ENCODE measurements at regions not wholly inside any gene's neighbourhood (a gene's known extent, or its start where the extent isn't known, plus 50 kb on each side); places are given as distances from the start of the nearest gene placed in this dataset.
A peak's percentile ranks its signal among the peaks of the same experiment; 100 is the strongest.

DNA sequence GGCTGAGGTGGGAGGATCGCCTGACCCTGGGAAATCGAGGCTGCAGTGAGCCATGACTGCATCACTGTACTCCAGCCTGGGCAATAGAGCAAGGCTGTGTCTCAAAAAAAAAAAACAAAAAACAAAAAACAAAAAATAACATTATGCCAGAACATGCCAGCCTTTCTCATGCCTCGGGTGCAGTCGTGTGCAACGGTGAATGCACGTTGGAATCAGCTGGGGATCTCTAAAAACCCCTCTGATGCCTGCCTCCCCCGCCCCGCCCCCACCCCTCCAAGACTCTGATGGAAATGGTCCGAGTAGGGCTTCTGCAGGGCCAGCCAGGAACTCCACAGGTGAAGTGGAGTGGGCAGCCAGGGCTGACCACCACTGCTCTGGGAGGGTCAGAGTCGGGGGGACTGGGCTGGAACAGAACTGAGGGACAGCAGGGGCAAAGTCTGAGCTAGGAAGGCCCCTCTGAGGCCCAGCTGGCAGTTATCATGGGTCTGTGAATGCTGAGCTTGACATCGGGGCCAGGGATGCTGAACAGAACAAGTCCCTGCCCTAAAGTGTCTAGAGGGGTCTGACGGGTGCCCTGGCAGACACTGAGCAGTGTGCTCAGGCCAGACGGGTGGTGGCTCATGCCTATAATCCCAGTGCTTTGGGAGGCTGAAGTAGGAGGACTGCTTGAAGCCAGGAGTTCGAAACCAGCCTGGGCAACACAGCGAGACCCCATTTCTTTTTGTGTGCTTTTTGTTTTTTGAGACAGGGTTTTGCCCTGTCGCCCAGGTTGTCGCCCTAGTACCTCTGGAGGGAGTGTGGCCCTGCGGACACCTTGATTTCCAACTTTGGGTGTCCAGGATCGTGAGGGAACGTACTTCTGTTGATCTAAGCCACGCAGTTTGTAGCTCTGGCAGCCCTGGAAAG lies 193.4 kb upstream of the GSE1 start:
- TF ChIP-seq, protein P1, sequence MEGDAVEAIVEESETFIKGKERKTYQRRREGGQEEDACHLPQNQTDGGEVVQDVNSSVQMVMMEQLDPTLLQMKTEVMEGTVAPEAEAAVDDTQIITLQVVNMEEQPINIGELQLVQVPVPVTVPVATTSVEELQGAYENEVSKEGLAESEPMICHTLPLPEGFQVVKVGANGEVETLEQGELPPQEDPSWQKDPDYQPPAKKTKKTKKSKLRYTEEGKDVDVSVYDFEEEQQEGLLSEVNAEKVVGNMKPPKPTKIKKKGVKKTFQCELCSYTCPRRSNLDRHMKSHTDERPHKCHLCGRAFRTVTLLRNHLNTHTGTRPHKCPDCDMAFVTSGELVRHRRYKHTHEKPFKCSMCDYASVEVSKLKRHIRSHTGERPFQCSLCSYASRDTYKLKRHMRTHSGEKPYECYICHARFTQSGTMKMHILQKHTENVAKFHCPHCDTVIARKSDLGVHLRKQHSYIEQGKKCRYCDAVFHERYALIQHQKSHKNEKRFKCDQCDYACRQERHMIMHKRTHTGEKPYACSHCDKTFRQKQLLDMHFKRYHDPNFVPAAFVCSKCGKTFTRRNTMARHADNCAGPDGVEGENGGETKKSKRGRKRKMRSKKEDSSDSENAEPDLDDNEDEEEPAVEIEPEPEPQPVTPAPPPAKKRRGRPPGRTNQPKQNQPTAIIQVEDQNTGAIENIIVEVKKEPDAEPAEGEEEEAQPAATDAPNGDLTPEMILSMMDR (conservative IDR thresholded peaks at IDR 0.05; ENCODE audit: low read depth, low read length): no peak
- no peak overlapping the region for H3K4me3 ChIP-seq (ENCODE audit: low read length)
- DNase-seq (ENCODE audit: low read depth): no peak

DNA sequence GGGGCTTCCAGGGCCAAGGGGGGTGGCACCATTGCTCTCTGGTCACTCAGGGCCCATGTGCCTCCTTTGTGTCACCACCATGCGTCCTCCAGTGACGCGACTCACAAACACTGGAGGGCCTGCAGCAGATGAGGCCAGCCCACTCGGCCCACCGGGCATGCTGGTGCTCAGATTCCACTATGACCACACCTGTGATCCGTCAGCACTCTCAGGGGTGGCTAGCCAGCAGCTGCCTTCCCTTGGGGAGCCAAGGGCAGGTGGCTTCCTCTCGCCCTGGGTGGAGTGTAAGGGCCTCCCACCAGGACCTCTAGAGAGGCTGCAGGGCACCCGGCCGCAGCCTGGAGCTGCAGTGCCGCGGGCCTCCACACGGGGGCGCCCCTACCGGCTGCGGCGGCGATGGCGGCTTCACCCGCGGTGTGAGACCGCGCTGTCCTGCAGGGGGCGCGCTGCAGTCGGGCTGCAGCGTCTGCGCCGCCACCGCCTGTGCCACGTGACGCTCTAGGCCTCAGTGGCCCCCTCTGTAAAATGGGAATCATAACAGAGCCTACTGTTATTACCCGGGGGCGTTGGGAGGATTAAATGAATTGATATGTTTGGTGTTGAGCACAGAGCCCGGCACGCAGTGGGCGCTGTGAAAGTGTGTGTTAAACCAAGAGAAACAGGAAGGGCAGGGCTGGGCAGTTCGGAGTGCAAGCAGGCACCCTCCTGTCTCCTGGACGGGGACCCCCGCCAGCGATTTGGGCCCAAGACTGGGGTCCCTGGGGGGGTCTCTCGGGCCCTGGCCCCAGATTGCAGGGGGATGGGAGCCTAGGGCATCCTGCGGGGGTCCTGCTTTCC lies 192.4 kb upstream of the GSE1 start:
- no peak overlapping the region for H3K4me3 ChIP-seq (ENCODE audit: low read length)
- TF ChIP-seq, protein P1 (conservative IDR thresholded peaks at IDR 0.05; ENCODE audit: low read depth, low read length): peak; percentile 85
- DNase-seq (ENCODE audit: low read depth): no peak

DNA sequence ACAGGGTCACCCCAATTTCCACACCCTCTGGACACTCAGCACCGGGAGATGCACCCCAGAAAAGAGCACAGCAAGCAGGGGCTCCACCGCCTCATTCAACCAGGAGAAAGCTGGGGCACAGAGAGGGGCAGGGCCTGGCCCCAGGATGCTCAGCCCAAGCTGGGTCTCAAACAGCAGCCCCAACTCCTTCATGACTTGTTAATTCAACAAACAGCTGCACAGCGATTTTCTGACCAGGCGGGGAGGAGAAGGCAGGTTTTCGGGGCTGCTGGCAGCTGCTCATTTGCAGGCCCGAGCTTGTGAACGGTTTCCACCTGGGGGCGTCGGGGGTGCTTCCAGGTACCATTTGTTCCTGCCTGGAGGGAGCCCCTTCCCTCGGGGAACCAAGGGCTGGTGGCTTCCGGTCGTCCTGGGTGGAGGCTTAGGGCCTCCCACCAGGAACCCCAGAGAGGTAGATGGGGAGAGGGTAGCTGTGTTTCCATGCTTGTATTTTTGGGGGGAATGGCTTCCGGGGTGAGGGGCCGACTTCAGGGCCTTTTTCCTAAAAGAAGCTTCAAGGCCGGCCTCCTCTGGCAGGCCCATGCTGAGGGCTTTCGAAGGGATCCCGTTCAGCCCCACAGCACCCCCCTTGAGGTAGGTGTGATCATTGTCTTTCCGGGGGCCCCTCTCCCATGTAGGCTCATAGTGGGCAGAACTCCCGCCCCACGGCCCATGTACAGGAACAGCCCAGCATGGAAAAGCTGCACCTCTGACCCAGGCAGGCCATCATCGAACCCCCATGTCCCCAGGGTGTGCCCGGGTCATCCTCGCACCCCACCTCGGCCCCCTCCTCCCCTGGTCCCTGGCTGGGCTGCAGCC lies 191.6 kb upstream of the GSE1 start:
- no peak for DNase-seq (ENCODE audit: low read depth)
- TF ChIP-seq, protein P1 (conservative IDR thresholded peaks at IDR 0.05; ENCODE audit: low read depth, low read length): no peak
- no peak overlapping the region for H3K4me3 ChIP-seq (ENCODE audit: low read length)

DNA sequence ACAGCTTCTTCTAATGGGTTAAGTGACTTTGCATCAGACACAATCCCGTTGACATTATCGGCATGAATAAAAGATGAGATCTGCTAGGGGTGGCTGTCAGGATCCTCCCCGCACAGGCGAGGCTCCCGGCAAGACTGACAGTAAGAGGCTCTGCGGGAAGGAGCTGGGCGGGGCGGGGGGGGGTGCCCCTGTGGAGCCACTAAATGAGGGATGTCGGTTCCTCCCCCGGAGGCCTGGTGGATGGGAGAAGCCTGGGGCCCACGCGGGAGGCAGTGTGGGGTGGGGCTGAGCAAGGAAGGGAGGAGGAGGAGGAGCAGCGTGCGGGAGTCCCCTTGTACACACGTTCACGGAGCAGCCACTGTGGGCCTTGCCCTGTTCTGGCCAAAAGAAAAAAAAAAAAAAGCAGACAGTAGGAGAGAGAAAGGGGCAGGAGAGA lies 190.9 kb upstream of the GSE1 start:
- DNase-seq (ENCODE audit: low read depth): no peak
- TF ChIP-seq, protein P1 (conservative IDR thresholded peaks at IDR 0.05; ENCODE audit: low read depth, low read length): no peak
- no peak overlapping the region for H3K4me3 ChIP-seq (ENCODE audit: low read length)

DNA sequence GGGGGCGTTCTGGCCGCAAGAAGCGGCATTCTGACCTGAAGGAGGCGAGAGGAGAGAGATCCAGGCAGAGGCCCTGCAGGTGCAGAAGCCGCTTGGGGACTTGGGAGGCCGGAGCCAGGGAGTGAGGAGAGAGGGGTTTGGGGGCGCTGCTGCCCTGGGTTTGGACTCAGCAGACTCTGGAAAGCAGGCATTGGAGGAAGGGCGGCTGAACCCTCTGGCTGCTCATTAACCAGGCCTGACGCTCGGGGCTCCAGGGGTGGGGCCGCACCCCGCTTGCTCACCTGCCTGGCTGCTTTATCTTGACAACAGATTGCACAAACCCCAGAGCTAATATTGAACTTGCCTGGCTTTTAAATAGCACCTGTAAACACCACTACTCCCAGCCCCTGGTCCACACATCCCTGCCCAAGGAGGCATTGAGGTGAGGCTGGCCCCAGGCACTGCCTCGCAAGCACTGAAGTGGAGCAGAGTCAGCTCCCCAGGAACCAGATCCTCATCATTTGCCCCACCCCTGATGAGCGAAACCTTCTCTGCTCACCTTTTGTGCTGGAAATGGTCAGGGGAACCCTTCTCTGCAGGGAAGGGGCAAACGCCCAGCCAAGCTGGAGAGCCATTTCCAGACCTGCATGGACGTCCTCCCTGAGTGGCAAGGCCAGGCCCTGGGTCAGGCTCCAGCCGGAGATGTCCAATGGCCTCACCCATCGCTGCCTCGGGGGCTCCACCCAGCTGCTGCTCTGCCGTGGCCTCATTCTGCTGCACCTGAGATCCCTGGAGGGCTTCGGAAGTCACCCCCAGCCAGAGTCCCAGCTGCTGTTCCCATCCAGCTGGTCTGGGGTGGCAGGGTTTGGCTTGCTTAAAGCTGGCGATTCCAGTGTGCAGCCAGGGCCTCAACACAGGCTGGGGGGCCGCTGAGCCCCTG lies 190.2 kb upstream of the GSE1 start:
- TF ChIP-seq, protein P1 (conservative IDR thresholded peaks at IDR 0.05; ENCODE audit: low read depth, low read length): no peak
- H3K4me3 ChIP-seq (ENCODE audit: low read length): no peak overlapping the region
- no peak for DNase-seq (ENCODE audit: low read depth)

DNA sequence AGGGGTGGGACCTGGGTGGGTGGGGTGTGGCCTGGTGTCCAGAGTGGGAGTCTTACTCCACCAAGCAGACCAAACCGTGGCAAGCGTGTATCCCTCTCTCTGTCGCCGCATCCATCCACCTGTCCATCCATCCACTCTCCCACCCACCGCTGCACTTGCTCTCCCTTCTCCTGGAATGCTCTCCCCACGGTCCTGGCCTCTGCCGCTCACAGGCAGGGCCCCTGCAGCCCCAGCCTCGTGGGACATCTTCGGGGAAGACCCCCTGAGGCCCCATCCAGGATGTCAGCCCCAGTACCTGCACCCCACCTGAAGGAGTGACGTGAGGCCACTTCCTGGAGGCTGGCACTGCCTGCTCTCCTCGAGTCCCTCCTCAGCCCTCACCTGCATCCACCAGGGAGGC lies 189.5 kb upstream of the GSE1 start:
- TF ChIP-seq, protein P1 (conservative IDR thresholded peaks at IDR 0.05; ENCODE audit: low read depth, low read length): no peak
- DNase-seq (ENCODE audit: low read depth): no peak
- no peak overlapping the region for H3K4me3 ChIP-seq (ENCODE audit: low read length)
